ENCODE measurements at regions not wholly inside any gene's neighbourhood (a gene's known extent, or its start where the extent isn't known, plus 50 kb on each side); places are given as distances from the start of the nearest gene placed in this dataset.

DNA sequence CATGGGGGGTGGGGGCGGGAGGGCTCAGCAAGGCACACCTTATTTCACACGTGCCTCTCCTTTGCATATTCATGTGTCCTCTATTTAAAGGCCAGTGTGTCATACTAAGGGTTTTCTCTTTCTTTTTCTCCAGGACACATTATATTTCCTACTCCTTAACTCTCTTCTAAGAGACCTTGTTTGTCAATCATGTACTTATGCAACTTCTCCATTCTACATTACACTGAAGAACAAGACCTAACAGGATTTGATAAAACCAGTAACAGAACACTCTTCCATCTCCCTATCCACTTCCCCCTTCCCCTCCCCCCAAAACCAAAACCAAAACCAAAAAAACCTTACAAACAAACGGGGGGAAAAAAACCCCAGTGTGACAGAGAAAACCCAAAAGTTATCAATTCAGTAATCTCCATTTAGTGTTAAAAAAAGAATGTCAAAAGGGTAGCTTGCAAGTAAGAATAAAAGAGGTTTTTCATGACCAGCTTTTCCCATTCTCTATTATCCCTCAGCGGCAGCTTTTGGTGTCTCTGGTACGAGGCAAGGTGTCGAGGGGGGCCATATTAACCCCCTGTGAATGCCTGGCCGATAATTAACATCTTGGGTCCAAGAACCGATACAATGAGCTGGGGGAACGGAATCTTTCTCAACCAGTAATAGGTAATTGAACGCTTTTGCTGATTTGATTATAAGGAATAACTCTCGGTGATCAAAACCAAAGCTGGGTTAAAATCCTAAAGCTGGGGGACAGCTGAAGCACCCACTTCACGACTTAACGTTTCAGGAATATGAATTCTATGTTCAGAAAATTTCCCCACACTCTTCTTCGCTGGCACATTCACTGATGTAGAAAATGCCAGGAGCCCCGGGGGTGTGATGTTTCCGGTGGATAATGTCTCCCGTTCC lies 191.0 kb upstream of the TCF4 start:
- peak overlapping the region in 1 of 8 donors; percentile 12 for H3K4me3 Mint-ChIP-seq
- H3K4me1 Mint-ChIP-seq: peaks cover 0 to 2% (median under 1%) of the 10 kb centered on the region in 4 donors
- DNase-seq: no peak
- H3K9me3 ChIP-seq (ENCODE audit: control insufficient read depth in 1 of 2, low read length in 2 of 2): no peaks in the 10 kb centered on the region
- ChIA-PET POLR2A (ENCODE audit: partially characterized antibody) (no interaction called here), CTCF (ENCODE audit: partially characterized antibody) (no interaction called here)
- H3K36me3 ChIP-seq (ENCODE audit: insufficient read depth, low read length): no peaks in the 10 kb centered on the region
- no peak overlapping the region for H3K4me3 ChIP-seq (ENCODE audit: low read length in 2 of 2)
- peaks cover 3% of the 10 kb centered on the region for H3K27me3 ChIP-seq (ENCODE audit: insufficient read depth, low read length)
- intact Hi-C loops (cut with micrococcal nuclease): no loop called here
- H3K27ac ChIP-seq (ENCODE audit: low read depth, low read length): no peak overlapping the region
- peaks cover 0 to 30% (median 14%) of the 10 kb centered on the region in 8 donors for H3K9me3 Mint-ChIP-seq
- H3K27ac Mint-ChIP-seq: no peak overlapping the region
- peaks cover 23% of the 10 kb centered on the region in 2 donors for H3K27me3 Mint-ChIP-seq
- H3K4me1 ChIP-seq (ENCODE audit: insufficient read depth, low read length): no peaks in the 10 kb centered on the region
- H3K36me3 Mint-ChIP-seq: no peaks in the 10 kb centered on the region

DNA sequence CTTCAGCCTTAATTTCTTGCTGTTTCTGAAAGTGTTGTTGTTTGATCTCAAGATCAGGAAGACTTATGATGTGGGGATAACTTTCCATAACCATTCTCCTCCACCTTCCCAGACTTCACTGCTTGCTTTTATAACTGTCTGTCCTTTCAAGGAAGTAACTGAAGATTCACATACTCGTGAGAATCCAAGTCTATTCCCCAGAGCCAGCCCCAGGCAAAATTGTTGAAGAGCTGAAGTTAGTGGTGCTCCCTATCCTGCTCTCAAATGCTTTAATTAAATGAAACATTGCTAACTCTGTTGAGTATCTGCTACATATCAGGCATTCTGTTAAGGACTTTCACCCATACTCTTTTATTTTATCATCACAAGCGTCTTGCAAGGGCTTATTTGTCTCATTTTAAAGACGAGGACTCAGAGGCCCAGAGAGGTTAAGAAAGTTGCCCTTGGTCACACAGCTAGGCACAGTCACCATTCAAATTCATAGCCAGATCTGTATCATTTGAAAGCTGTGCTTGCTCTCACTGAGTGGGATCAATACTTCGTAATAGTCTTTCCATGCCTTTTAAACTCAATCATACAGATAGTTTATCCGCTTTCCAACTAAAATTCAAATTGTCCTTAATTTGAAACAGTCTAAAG lies 189.8 kb upstream of the TCF4 start:
- intact Hi-C loops (cut with micrococcal nuclease): no loop called here
- Histone ChIP-seq H3K4me1 (ENCODE audit: insufficient read depth, low read length) (no peaks in the 10 kb centered on the region), H3K27ac (ENCODE audit: low read depth, low read length) (no peak overlapping the region), H3K9me3 (ENCODE audit: control insufficient read depth in 1 of 2, low read length in 2 of 2) (no peaks in the 10 kb centered on the region), H3K27me3 (ENCODE audit: insufficient read depth, low read length) (peaks cover 3% of the 10 kb centered on the region), H3K4me3 (ENCODE audit: low read length in 2 of 2) (no peak overlapping the region), H3K36me3 (ENCODE audit: insufficient read depth, low read length) (no peaks in the 10 kb centered on the region)
- Mint-ChIP-seq H3K27ac (no peak overlapping the region), H3K27me3 (peaks cover 19 to 23% of the 10 kb centered on the region in 2 donors), H3K9me3 (peaks cover 0 to 29% (median 13%) of the 10 kb centered on the region in 8 donors), H3K4me1 (peaks cover 0 to 2% (median under 1%) of the 10 kb centered on the region in 4 donors), H3K4me3 (no peak overlapping the region), H3K36me3 (no peaks in the 10 kb centered on the region)
- no peak for DNase-seq
- ChIA-PET POLR2A (ENCODE audit: partially characterized antibody) (no interaction called here), CTCF (ENCODE audit: partially characterized antibody) (no interaction called here)

- H3K4me1 ChIP-seq (ENCODE audit: insufficient read depth, low read length): no peaks in the 10 kb centered on the region
- no peak overlapping the region for H3K4me3 Mint-ChIP-seq
- H3K9me3 Mint-ChIP-seq: peaks cover 0 to 15% (median 7%) of the 10 kb centered on the region in 8 donors
- H3K27me3 ChIP-seq (ENCODE audit: insufficient read depth, low read length): peaks cover 2% of the 10 kb centered on the region
- intact Hi-C loops (cut with micrococcal nuclease): no loop called here
- no peak overlapping the region for H3K27ac ChIP-seq (ENCODE audit: low read depth, low read length)
- H3K9me3 ChIP-seq (ENCODE audit: control insufficient read depth in 1 of 2, low read length in 2 of 2): no peaks in the 10 kb centered on the region
- H3K4me3 ChIP-seq (ENCODE audit: low read length in 2 of 2): no peak overlapping the region
- DNase-seq: no peak
- ChIA-PET POLR2A (ENCODE audit: partially characterized antibody) (no interaction called here), CTCF (ENCODE audit: partially characterized antibody) (no interaction called here)
- no peak overlapping the region for H3K27ac Mint-ChIP-seq
- H3K4me1 Mint-ChIP-seq: peaks cover 0 to 2% (median under 1%) of the 10 kb centered on the region in 4 donors
- H3K36me3 ChIP-seq (ENCODE audit: insufficient read depth, low read length): no peaks in the 10 kb centered on the region
- no peaks in the 10 kb centered on the region for H3K36me3 Mint-ChIP-seq
- H3K27me3 Mint-ChIP-seq: peaks cover 12 to 17% of the 10 kb centered on the region in 2 donors
These were observed 188.0 kb upstream of the TCF4 start for GRCh38 chr18:55775972-55776371.

- H3K4me3 Mint-ChIP-seq: no peak overlapping the region
- Histone ChIP-seq H3K4me3 (ENCODE audit: low read length in 2 of 2) (no peak overlapping the region), H3K27ac (ENCODE audit: low read depth, low read length) (no peak overlapping the region), H3K4me1 (ENCODE audit: insufficient read depth, low read length) (no peaks in the 10 kb centered on the region), H3K27me3 (ENCODE audit: insufficient read depth, low read length) (no peaks in the 10 kb centered on the region), H3K9me3 (ENCODE audit: control insufficient read depth in 1 of 2, low read length in 2 of 2) (no peaks in the 10 kb centered on the region), H3K36me3 (ENCODE audit: insufficient read depth, low read length) (no peaks in the 10 kb centered on the region)
- peaks cover 0 to 14% (median 5%) of the 10 kb centered on the region in 8 donors for H3K9me3 Mint-ChIP-seq
- CTCF ChIA-PET (ENCODE audit: partially characterized antibody): no interaction called here
- no peak for DNase-seq
- peaks cover 0 to 2% (median under 1%) of the 10 kb centered on the region in 4 donors for H3K4me1 Mint-ChIP-seq
- POLR2A ChIA-PET (ENCODE audit: partially characterized antibody): no interaction called here
- H3K36me3 Mint-ChIP-seq: no peaks in the 10 kb centered on the region
- intact Hi-C loops (cut with micrococcal nuclease): no loop called here
- no peak overlapping the region for H3K27ac Mint-ChIP-seq
- peaks cover 9 to 10% of the 10 kb centered on the region in 2 donors for H3K27me3 Mint-ChIP-seq
These were observed 186.5 kb upstream of the TCF4 start for GRCh38 chr18:55774505-55774904.

DNA sequence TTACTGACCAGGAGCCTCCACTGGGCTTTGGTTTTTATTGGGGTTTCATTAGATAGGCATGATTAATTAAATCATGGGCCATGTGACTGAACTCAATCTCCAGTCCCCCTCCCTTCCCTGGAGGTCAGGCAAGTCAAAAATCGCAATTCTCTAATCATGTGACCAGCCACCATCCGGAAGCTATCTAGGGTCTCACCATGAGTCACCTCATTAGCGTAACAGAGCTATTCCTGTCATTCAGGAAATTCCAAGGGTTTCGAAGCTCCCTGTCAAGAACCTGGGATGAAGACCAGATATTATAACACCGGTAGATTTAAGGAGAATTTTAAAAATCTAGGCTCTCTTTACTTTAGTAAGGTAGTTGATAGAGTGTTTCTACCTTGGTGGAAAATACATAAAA lies 180.3 kb upstream of the TCF4 start:
- Mint-ChIP-seq H3K27ac (no peak overlapping the region), H3K4me3 (no peak overlapping the region), H3K27me3 (no peaks in the 10 kb centered on the region), H3K36me3 (no peaks in the 10 kb centered on the region), H3K4me1 (no peaks in the 10 kb centered on the region), H3K9me3 (peaks cover 0 to 5% (median 1%) of the 10 kb centered on the region in 8 donors)
- Histone ChIP-seq H3K27me3 (ENCODE audit: insufficient read depth, low read length) (no peaks in the 10 kb centered on the region), H3K27ac (ENCODE audit: low read depth, low read length) (no peak overlapping the region), H3K36me3 (ENCODE audit: insufficient read depth, low read length) (no peaks in the 10 kb centered on the region), H3K4me3 (ENCODE audit: low read length in 2 of 2) (no peak overlapping the region), H3K9me3 (ENCODE audit: control insufficient read depth in 1 of 2, low read length in 2 of 2) (no peaks in the 10 kb centered on the region), H3K4me1 (ENCODE audit: insufficient read depth, low read length) (no peaks in the 10 kb centered on the region)
- CTCF ChIA-PET (ENCODE audit: partially characterized antibody): no interaction called here
- no peak for DNase-seq
- intact Hi-C loops (cut with micrococcal nuclease): no loop called here
- POLR2A ChIA-PET (ENCODE audit: partially characterized antibody): no interaction called here

DNA sequence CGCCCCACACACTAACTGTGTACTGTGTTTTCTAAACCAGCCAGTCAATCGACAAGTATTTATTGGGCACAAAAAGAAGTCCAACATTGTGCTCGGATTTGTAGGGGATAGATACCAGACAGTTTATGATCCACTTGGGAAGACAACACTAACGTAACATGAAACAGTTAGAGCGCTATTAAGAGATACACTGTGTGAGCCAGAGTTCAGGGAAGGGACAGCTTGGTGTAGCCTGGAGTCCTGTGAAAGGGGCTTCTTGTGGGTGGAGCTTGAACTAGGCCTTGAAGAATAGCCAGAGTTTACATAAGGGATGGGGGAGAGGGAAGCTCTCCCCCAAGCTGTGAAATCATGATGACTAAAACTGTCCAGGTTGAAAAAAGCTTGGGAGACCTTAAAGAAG lies 176.4 kb upstream of the TCF4 start:
- H3K4me3 Mint-ChIP-seq: no peak overlapping the region

GRCh38 chr18:55763805-55764204 lies 175.8 kb upstream of the TCF4 start:
- intact Hi-C loops (cut with micrococcal nuclease): no loop called here
- CTCF ChIA-PET (ENCODE audit: partially characterized antibody): no interaction called here

More for the DNA sequence above, 176.4 kb upstream of the TCF4 start:
- Mint-ChIP-seq H3K27ac (no peak overlapping the region), H3K27me3 (no peaks in the 10 kb centered on the region), H3K9me3 (peaks cover 0 to 5% (median under 1%) of the 10 kb centered on the region in 8 donors), H3K36me3 (no peaks in the 10 kb centered on the region), H3K4me1 (no peaks in the 10 kb centered on the region)
- DNase-seq: no peak
- CTCF ChIA-PET (ENCODE audit: partially characterized antibody): no interaction called here
- no peak overlapping the region for H3K4me3 ChIP-seq (ENCODE audit: low read length in 2 of 2)
- H3K36me3 ChIP-seq (ENCODE audit: insufficient read depth, low read length): no peaks in the 10 kb centered on the region
- POLR2A ChIA-PET (ENCODE audit: partially characterized antibody): no interaction called here
- no peaks in the 10 kb centered on the region for H3K27me3 ChIP-seq (ENCODE audit: insufficient read depth, low read length)
- no peak overlapping the region for H3K27ac ChIP-seq (ENCODE audit: low read depth, low read length)
- intact Hi-C loops (cut with micrococcal nuclease): no loop called here
- no peaks in the 10 kb centered on the region for H3K4me1 ChIP-seq (ENCODE audit: insufficient read depth, low read length)
- H3K9me3 ChIP-seq (ENCODE audit: control insufficient read depth in 1 of 2, low read length in 2 of 2): no peaks in the 10 kb centered on the region

More at GRCh38 chr18:55763805-55764204, 175.8 kb upstream of the TCF4 start:
- Histone ChIP-seq H3K4me3 (ENCODE audit: low read length in 2 of 2) (no peak overlapping the region), H3K27ac (ENCODE audit: low read depth, low read length) (no peak overlapping the region), H3K36me3 (ENCODE audit: insufficient read depth, low read length) (no peaks in the 10 kb centered on the region), H3K4me1 (ENCODE audit: insufficient read depth, low read length) (no peaks in the 10 kb centered on the region), H3K9me3 (ENCODE audit: control insufficient read depth in 1 of 2, low read length in 2 of 2) (no peaks in the 10 kb centered on the region), H3K27me3 (ENCODE audit: insufficient read depth, low read length) (no peaks in the 10 kb centered on the region)
- no peak overlapping the region for H3K27ac Mint-ChIP-seq
- POLR2A ChIA-PET (ENCODE audit: partially characterized antibody): no interaction called here
- no peak for DNase-seq
- H3K4me1 Mint-ChIP-seq: no peaks in the 10 kb centered on the region
- no peak overlapping the region for H3K4me3 Mint-ChIP-seq
- no peaks in the 10 kb centered on the region for H3K27me3 Mint-ChIP-seq
- peaks cover 0 to 9% (median 3%) of the 10 kb centered on the region in 8 donors for H3K9me3 Mint-ChIP-seq
- H3K36me3 Mint-ChIP-seq: no peaks in the 10 kb centered on the region
